ENCODE measurements at regions not wholly inside any gene's neighbourhood (a gene's known extent, or its start where the extent isn't known, plus 50 kb on each side); places are given as distances from the start of the nearest gene placed in this dataset.
"Not testable (repeated sequence)": the region's sequence is repeated elsewhere in the genome, so short reads cannot be mapped to it uniquely, and the experiment has no call there.

DNA sequence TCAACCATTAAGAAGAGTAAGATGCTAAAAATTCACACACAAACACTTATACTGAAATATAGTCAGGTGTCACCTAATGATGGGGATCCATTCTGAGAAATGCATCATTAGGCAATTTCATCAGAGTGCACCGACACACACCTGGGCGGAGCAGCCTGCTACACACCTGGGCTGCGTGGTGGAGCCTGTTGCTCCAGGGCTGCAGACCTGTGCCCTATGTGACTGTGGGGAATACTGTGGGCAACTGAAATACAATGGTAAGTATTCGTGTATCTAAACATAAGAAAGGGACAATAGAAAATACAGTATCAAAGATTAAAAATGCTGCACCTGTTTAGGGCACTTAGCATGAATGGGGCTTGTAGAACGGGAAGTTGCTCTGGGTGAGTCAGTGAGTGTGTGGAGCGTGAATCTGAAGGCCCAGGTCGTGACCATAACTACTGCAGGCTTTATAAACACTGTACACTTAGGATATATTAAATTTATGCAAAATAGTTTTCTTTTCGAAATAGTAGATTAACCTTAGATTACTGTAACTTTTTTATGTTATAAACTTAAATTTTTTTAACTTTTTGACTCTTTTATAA lies 124.4 kb upstream of the AFDN start:
- intact Hi-C loops (cut with DNase I) = no loop called here
- no peak for DNase-seq
- no peak for ATAC-seq (ENCODE audit: poor library complexity)

DNA sequence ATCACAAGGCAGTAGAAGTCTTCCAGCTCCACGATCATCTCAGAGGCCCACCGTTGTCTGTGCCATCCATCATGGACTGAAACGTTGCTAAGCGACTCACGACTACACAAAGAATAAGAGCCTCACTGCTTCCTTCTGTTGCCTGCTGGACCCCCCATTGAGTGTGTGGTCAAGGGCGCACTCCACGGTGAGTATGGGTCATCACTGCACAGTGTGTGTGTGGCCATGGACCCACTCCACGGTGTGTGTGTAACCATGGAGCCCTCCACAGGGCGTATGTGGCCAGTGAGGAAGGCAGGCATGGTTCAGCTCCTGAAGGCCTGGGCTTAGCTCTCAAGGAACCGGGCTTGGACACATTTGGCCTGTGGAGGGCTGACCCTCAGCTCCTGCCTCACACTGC lies 123.4 kb upstream of the AFDN start:
- no peak for DNase-seq
- intact Hi-C loops (cut with DNase I) = no loop called here
- no peak for ATAC-seq (ENCODE audit: poor library complexity)

DNA sequence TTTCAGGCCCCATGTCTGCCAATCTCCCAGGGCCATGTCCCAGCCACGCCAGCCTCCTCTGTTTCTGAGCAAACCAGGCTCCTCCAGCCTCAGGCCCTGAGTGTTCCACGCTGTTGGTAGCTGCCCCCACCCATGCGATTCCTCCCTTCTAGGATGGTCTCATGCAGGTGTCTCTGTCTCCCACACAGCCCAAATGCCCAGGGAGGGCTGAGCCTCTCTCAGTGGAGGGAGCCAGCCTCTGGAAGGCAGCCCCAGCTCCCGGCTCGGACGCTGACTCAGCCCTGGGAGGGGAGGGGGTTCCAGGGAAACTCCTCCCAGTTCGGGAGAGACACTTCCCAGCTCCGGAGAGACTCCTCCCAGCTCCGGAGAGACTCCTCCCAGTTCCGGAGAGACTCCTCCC lies 122.9 kb upstream of the AFDN start:
- DNase-seq (no peak), ATAC-seq (ENCODE audit: poor library complexity) (no peak)
- intact Hi-C loops (cut with DNase I) = no loop called here

- ATAC-seq (ENCODE audit: poor library complexity) (no peak), DNase-seq (no peak)
- intact Hi-C loops (cut with DNase I) = no loop called here
These were observed 122.3 kb upstream of the AFDN start for GRCh38 chr6:167704396-167704901.

DNA sequence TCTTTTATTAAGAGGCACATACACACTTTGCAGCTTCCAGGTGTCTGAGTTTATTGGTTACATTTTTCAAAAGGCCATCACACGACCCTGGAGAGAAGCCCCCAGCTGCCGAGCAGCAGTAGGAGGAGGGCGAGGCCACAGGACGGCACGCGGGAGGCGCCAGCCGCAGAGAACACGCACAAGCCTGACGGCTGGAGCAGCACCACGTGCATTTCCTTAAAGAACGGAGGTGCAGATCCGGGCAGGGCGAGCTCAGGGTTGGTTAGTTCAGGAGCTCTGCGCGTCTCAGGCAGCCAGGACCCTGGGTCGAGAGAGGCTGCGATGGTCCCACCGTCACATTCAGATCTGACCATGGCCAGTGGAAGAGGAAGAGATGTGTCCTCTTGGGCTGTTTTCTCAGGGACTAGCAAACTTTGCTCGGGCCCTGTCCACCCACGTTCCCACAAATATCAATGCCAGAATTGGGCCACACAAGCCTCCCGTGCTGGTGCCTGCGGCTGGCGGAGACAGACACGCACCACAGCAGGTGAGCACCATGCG lies 121.4 kb upstream of the AFDN start:
- DNase-seq (no peak), ATAC-seq (ENCODE audit: poor library complexity) (no peak)
- intact Hi-C loops (cut with DNase I) = no loop called here

- intact Hi-C loops (cut with DNase I) = no loop called here
- DNase-seq = no peak
- no peak for ATAC-seq (ENCODE audit: poor library complexity)
These were observed 120.2 kb upstream of the AFDN start for GRCh38 chr6:167706313-167707109.

- ATAC-seq (ENCODE audit: poor library complexity) (no peak), DNase-seq (no peak)
- intact Hi-C loops (cut with DNase I) = no loop called here
These were observed 118.8 kb upstream of the AFDN start for GRCh38 chr6:167707686-167708500.

DNA sequence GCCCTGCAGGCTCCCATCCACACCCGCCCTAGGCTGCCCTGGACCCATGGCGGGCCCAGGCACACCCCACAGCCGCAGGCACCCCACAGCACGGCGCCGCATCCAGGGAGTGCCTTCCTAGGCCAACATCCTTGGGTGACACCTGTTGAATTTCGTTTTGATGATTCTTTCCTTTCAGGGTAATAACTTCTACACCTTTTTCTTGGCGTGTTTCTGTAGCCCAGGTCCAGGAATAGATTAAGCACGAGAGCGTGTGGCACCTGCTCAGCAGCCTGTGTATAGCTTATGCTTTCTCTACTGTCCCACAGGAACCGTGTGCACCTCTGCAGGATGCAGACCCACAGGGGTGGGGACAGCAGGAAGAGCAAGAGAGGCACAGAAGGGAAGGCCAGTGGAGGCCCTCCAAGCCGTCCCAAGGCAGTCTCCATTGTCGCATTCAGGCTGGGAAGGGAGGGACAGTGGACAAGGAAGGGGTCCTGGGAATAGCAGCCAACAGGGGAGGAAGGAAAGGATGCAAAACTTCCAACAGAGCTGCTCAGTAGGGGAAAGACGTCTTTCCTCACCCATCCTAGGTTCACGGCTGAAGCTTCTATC lies 118.1 kb upstream of the AFDN start:
- ATAC-seq (ENCODE audit: poor library complexity) (no peak), DNase-seq (no peak)
- intact Hi-C loops (cut with DNase I) = no loop called here

DNA sequence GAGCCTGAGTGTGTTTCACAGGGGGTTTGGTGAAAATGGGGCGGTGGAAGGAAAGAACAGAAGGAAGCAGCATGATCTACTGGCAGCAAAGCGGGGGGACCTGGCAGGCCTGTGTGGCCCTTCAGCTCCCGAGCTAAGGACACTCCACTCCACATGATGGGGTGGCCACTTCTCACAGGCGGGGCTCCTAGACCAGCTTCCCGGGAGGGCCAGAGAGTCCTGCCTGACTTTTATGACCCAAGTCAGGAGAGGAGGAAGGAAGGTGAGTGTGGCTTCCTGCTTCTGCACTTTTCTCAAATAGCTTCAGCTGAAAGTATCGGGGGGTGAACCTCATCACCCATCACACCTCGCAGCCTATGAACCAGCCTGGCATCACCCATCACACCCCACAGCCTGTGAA lies 117.5 kb upstream of the AFDN start:
- ATAC-seq (ENCODE audit: poor library complexity) (no peak), DNase-seq (no peak)
- intact Hi-C loops (cut with DNase I) = no loop called here

DNA sequence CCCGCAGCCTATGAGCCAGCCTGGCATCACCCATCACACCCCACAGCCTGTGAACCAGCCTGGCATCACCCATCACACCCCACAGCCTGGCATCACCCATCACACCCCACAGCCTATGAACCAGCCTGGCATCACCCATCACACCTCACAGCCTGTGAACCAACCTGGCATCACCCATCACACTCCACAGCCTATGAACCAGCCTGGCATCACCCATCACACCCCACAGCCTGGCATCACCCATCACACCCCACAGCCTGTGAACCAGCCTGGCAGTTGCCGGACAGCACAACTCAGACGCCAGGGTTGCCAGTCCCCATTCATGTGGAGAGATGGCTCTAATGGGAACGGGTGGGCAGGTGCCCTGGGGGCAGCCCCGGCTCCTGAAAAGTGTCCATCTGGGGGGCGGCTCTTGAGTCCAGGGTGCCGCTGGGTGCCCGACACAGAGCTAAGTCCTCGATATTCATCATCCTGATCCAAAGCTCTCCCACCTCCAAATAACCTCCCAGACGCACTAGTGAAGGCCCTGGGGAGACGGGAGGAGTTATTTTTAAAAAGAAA lies 116.9 kb upstream of the AFDN start:
- DNase-seq; ATAC-seq (ENCODE audit: poor library complexity); intact Hi-C loops (cut with DNase I): not testable (repeated sequence)

GRCh38 chr6:167710363-167710920 lies 116.3 kb upstream of the AFDN start:
- intact Hi-C loops (cut with DNase I) = no loop called here
- ATAC-seq (ENCODE audit: poor library complexity) (no peak), DNase-seq (no peak)

GRCh38 chr6:167711211-167711610 lies 115.5 kb upstream of the AFDN start:
- no peak for ATAC-seq (ENCODE audit: poor library complexity)
- no peak for DNase-seq
- intact Hi-C loops (cut with DNase I) = no loop called here

DNA sequence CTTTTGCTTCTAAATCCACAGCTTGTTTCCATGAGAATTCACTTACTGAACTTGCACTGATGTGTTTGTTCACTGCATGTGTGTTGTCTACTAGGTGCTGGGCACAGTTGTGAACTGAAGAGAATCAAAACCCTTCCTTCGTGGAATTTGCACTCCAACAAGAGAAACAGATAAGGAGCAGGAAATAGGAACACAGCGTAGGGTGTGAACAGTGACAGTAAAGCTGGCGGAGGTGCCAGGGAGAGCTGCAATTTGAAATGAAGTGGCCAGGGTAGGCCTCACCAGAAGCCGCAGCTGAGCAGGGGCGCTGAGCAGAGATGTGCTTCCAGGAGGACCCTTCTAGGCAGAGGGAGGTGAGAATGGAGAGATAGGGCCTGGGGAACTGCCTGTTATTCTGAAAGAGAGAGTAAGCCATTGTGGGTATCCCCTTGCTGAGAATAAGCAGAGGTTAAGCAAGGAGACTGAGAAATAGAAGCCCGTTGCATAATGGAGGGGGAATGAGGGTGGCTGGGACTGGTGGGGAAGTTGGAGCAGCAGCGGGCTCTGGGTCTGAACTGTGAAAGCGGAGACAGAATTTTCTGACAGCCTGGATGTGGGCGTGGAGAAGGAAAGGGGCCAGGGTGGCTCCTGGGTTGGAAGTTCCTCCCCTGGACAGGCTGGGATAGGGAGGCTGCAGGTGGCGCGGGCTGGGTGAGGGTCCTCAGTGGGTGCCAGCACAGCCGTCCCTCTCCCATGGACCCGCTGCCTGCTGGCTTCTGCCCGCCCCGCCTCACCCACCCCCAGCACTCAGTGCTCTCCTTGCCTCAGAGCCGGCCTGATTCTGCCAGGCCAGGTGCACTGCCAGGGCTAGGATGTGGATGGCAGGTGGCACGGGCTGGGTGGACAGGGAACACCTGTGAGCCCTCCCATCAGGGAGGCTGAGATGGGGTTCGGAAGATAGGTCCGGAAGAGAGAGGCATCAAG lies 114.7 kb upstream of the AFDN start:
- ATAC-seq (ENCODE audit: poor library complexity) = peak; percentile 66

DNA sequence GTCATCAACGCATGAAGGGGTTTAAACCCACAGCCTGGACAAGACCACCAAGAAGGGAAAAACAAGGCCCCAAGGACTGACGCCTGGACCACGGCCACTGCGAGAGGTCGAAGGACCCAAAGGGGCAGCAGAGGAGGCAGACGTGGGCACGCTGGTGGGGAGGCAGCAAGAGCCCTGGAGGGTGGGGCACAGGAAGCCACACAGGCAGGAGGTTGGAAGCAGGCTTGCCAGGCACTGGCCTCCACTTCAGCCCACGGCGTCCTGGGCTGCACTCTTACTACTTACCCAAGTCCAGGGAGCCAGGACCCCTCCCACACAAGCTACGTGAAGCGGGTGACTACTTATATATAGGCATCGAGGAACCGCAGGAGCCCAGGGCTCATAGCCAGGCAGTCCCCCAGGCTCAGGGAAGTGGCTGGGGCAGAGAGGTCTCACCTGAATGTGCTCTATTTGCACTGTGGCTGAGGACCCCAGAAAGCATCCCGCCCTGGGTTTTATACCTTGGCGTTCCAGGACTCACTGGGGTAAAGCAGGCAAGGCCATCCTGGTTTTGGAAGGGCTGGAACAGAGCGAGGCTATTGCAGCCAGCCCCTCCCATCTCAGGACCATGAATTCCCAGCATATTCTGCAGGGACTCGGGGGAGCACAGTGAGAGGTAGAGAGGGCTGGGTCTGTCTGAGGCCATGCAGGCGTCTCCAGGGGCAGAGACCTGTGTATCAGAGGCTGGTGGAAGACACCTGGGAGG lies 113.8 kb upstream of the AFDN start:
- DNase-seq = no peak
- intact Hi-C loops (cut with DNase I) = no loop called here
- ATAC-seq (ENCODE audit: poor library complexity) = peak; percentile 11

More for the DNA sequence above, 114.7 kb upstream of the AFDN start:
- no peak for DNase-seq
- intact Hi-C loops (cut with DNase I) = no loop called here

DNA sequence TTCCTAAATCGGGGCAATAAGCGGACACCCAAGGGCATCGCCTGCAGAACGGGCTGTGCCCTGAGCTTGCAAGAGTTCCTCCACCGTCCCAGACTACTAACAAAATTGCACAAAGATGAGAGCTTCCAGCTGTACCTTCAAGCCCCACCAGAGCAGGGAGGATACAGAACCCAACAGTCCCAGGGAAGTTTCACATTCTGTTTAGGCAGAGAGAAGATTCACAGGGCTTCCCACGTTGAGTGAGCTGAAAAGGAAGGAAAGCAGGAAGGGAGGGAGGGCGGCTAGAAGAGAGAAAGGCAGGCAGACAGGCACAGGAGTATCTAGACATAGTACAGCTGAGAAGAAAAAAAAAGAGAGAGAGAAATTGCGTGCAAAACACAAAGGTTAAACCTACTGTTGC lies 112.6 kb upstream of the AFDN start:
- DNase-seq (no peak), ATAC-seq (ENCODE audit: poor library complexity) (no peak)
- intact Hi-C loops (cut with DNase I) = no loop called here

DNA sequence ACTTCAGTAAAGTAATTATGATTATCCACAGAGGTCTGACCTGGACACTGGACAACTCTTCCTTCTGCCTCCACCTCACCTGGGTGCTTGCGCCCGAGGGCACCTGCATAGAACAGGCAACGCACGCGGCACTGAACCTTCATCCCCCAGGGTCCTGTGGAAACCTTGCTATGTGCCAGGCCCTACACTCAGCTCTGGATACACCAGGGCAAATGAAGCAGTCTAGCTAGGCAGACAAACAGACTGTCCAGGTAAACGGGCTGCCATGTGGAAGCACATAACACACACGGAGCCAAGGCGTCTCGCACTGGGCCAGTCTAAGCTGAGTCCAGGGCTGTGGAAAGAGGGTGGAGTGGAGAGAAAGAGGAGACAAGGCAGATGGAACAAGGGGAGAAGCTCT lies 109.3 kb upstream of the AFDN start:
- intact Hi-C loops (cut with DNase I) = no loop called here
- DNase-seq (no peak), ATAC-seq (ENCODE audit: poor library complexity) (no peak)

DNA sequence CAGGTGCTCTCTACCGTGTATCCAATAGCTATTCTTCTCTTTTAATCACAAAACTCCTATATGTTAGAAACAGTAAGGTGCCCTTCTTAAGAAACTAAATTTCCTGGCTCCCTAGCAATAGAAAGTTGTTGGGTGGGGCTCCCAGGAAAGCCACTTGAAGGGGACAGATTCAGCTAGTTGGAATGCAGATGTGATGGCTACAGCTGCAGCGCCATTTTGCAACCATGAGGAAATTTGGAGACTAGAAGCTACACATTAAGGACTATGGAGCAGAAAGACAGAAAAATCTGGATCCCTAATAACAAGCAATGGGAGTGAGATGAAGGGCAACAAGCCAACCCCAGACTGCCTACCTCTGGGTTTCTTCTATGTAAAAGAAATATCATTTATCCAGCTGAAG lies 108.8 kb upstream of the AFDN start:
- no peak for DNase-seq
- intact Hi-C loops (cut with DNase I) = no loop called here
- ATAC-seq (ENCODE audit: poor library complexity) = no peak
